ENCODE measurements at regions not wholly inside any gene's neighbourhood (a gene's known extent, or its start where the extent isn't known, plus 50 kb on each side); places are given as distances from the start of the nearest gene placed in this dataset.

- no peak for TF ChIP-seq CTCF (IDR thresholded peaks at IDR 0.05)
- TF ChIP-seq POLR2A (IDR thresholded peaks at IDR 0.05): no peak
Measured at GRCh38 chr2:215681799-215682596, 246.1 kb upstream of the FN1 start.
